Memory B cell (primary cell): ENCODE measurements at regions not wholly inside any gene's neighbourhood (a gene's known extent, or its start where the extent isn't known, plus 50 kb on each side); places are given as distances from the start of the nearest gene placed in this dataset.

Experiments
- ATAC-seq: fragments of 150-1000 bp; cut with Tn5 transposase; 2 replicates; pipeline ENCODE4 v1.10.0; 2021; ENCODE audit warnings: low read depth, mild to moderate bottlenecking, moderate library complexity
- DNase-seq, 2 donors: peaks; one replicate each; pipeline ENCODE4 v3.0.0; 2022; ENCODE audit warnings: low spot score in 2 of 2
- H3K27ac Mint-ChIP-seq: one replicate; pipeline ENCODE4 v1.8.0; 2022; ENCODE audit warnings: mild to moderate bottlenecking, moderate library complexity, mixed read lengths
- H3K27me3 Mint-ChIP-seq: one replicate; pipeline ENCODE4 v1.8.0; 2022; ENCODE audit warnings: mixed read lengths
- H3K36me3 Mint-ChIP-seq: one replicate; pipeline ENCODE4 v1.8.0; 2022; ENCODE audit warnings: mild to moderate bottlenecking, mixed read lengths
- H3K4me1 Mint-ChIP-seq: one replicate; pipeline ENCODE4 v1.8.0; 2022; ENCODE audit warnings: mixed read lengths
- H3K4me3 Mint-ChIP-seq: one replicate; pipeline ENCODE4 v1.8.0; 2022; ENCODE audit warnings: mild to moderate bottlenecking, moderate library complexity, mixed read lengths
- H3K9me3 Mint-ChIP-seq: one replicate; pipeline ENCODE4 v1.8.0; 2022; ENCODE audit warnings: mixed read lengths

DNA sequence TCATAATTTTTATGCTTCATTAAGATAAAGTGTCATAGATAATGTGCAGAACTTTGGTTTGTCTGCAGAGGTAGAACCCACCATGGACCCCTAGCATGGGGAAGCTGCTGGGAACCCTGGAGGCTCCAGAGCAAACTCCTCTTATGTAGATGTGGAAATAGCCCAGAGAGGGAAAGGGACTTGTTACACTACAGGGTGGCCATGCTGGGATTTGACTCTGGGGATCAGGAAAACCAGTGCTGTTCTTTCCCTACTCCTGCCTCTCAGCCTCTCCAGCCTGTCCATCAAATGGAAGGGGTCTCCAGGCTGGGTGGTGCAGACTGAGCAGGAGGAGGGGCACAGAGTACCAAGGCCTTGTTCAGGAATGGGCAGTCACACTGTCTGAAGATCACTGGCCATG, 54.2 kb downstream of the MSX1 start:
- H3K9me3 Mint-ChIP-seq = peaks cover 4% of the 10 kb centered on the region
- no peak for ATAC-seq
- no peak for DNase-seq
- no peak overlapping the region for H3K4me3 Mint-ChIP-seq
- no peaks in the 10 kb centered on the region for H3K4me1 Mint-ChIP-seq
- peaks cover 11% of the 10 kb centered on the region for H3K27me3 Mint-ChIP-seq
- H3K36me3 Mint-ChIP-seq = no peaks in the 10 kb centered on the region
- H3K27ac Mint-ChIP-seq = no peak overlapping the region

DNA sequence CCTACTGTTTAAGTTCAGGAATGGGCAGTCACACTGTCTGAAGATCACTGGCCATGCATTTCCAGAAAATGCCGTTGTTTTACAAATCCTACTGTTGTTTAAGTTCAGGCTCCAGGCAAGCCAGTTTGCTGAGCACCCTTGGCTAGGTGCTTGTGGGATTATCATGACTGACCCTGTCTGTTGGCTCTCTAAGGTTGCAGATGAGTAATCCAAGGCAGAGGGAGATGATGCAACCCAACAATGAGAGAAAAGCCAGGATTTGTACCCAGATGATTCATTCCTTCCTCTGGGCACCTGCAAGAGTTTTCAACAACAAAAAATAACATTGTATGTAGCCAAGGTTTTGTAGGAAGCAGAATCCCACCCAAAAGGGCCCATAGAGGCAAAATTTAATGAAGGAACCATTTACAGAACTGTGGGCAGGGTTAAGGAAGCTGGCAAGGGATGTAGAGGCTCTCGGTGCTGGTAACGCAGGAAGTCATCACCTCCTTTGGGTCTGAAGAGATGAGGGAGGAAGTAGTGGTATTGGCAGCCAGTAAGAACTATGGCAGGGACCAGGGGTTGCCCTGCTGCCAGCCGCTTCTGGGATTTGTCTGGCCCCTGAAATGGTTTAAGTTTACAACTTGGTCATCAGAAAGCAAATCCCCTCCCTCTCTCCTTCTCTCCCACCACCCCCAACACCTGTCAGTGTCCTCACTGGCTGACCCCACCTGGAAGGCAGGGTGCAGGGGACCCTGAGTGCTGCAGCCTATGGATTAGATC, 54.8 kb downstream of the MSX1 start:
- DNase-seq = no peak
- H3K9me3 Mint-ChIP-seq = peaks cover 4% of the 10 kb centered on the region
- peaks cover 11% of the 10 kb centered on the region for H3K27me3 Mint-ChIP-seq
- H3K36me3 Mint-ChIP-seq = no peaks in the 10 kb centered on the region
- H3K27ac Mint-ChIP-seq = no peak overlapping the region
- no peaks in the 10 kb centered on the region for H3K4me1 Mint-ChIP-seq
- ATAC-seq = no peak
- no peak overlapping the region for H3K4me3 Mint-ChIP-seq

DNA sequence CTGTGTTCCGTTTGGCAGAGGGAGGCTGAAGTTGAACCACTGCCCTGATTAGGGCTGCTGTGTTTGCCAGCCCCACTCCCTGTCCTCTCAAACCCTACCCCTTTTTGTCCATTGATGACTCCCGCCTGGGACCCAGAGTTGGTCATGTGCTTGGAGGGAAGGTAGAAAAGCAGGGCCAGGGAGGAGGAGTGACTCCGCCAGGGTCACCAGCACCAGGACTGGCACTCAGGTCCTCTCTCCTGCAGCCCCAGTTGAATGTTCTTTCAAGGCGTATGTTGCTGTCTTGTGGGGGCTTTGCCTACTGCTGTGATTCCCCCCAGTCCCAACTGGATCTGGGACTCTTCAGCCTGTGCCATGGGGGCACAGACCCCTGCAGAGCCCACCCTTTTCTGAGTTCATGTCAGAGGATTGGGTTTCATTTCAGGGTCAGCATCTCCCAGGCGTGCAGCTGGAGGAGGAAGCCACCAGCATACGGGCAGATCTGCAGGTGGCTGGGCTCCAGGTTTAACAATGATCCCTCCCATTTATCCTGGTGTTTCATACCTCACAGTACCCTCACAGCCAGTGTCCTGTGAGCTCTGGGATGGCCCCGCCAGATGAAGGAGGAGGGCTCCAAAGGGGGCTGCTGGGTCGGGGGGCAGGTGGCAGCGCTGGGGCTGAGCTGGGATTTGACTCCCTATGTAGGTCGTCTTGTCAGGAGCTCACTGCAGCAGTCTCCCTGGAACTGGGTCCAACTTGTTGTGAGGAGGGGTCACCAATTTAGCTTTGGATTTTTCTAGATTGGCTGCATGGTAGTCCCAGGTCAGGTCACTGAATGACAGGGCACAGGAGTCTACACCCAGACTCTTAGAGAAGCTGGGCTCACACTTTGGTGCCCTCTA, 55.7 kb downstream of the MSX1 start:
- Mint-ChIP-seq H3K36me3 (no peaks in the 10 kb centered on the region), H3K4me3 (no peak overlapping the region), H3K9me3 (peaks cover 4% of the 10 kb centered on the region), H3K27ac (no peak overlapping the region), H3K27me3 (peaks cover 11% of the 10 kb centered on the region), H3K4me1 (no peaks in the 10 kb centered on the region)
- ATAC-seq = no peak
- DNase-seq = no peak

DNA sequence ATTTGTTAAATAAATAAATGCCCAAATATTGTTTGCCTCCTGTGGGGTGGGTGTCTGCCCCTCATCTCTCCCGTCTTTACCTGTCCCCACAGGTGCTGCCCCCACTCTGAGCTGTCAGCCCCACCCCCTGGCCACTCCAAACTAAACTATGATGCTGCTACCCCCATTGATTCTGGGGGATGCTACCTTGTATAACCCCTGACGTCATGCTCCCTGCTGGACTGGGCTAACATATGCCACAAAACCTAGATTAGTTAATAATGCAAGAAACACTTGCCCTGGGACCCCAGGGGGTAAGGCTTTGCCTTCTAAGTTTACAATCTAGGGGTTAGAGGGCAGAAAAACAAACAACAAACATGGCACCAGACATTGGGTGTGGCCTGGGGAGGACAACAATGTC, 58.6 kb downstream of the MSX1 start:
- ATAC-seq = no peak
- peaks cover 15% of the 10 kb centered on the region for H3K27me3 Mint-ChIP-seq

DNA sequence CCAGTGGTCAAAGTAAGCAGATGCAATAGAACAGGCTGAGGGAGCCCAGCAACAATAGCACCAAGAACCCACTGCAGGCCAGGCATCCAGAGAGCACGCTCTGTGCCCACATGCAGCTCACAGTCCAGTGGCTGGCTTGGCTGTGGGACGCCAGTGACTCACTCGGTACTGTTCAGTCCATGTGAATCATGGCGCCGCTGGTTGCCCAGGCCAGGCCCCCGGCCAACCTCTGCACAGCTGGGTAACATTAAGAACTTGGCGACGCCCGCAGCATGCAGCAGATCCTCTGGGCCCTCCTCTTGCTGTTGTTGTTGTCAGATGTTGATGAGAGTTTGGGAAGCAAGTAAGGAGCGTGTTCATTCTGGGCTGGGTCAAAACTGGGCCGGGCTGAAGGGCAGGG, 60.5 kb downstream of the MSX1 start:
- no peak overlapping the region for H3K27ac Mint-ChIP-seq
- ATAC-seq = no peak
- H3K4me3 Mint-ChIP-seq = no peak overlapping the region
- peaks cover 20% of the 10 kb centered on the region for H3K27me3 Mint-ChIP-seq
- no peak for DNase-seq
- no peaks in the 10 kb centered on the region for H3K4me1 Mint-ChIP-seq
- H3K36me3 Mint-ChIP-seq = peaks cover under 1% of the 10 kb centered on the region
- H3K9me3 Mint-ChIP-seq = peaks cover 8% of the 10 kb centered on the region

More for the DNA sequence above, 58.6 kb downstream of the MSX1 start:
- peaks cover 4% of the 10 kb centered on the region for H3K9me3 Mint-ChIP-seq
- H3K27ac Mint-ChIP-seq = no peak overlapping the region
- no peaks in the 10 kb centered on the region for H3K36me3 Mint-ChIP-seq
- no peak for DNase-seq
- no peak overlapping the region for H3K4me3 Mint-ChIP-seq
- no peaks in the 10 kb centered on the region for H3K4me1 Mint-ChIP-seq

DNA sequence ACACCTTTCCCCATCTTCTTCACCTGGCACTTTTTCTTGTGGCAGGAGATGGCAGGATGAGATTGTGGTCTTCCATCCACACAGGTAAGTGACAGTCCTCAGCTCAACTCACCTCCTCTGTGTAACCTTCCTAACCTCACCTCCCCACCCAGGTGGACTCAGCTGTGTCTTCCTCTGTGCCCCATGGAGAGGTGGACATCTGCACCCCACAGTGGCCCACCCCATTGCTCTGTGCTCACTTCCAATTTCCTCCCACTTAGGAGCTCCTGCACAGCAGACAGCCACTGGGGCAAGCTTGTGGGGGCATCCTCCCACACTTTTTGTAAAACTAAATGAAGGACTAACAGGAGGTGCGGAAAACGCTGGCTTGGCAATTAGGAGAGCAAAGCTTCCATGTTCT, 61.6 kb downstream of the MSX1 start:
- H3K4me1 Mint-ChIP-seq = no peaks in the 10 kb centered on the region
- peaks cover 17% of the 10 kb centered on the region for H3K27me3 Mint-ChIP-seq
- DNase-seq (no peak), ATAC-seq (no peak)
- H3K9me3 Mint-ChIP-seq = peaks cover 8% of the 10 kb centered on the region
- no peak overlapping the region for H3K27ac Mint-ChIP-seq
- peaks cover 3% of the 10 kb centered on the region for H3K36me3 Mint-ChIP-seq
- H3K4me3 Mint-ChIP-seq = no peak overlapping the region

DNA sequence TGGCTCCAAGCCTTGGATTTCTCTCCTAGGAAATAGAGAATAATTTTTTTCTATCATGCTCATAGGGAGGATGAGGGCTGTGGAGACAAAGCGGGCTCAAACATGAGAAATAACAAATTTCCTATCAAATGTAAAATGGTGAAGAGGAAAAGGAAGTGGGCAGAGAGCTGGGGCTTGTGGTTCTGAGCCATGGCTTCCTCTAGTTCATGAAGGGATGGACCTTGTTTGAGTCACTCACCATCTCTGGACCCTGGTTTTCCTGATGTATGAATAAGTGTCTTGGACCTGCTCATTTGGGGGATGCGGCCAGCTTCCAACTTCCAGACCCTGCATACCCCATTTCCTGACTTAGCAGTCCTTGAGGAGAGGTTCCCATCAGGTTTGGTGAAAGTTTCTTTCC, 63.0 kb downstream of the MSX1 start:
- H3K4me3 Mint-ChIP-seq = no peak overlapping the region
- ATAC-seq (no peak), DNase-seq (no peak)
- no peak overlapping the region for H3K27ac Mint-ChIP-seq
- peaks cover 3% of the 10 kb centered on the region for H3K36me3 Mint-ChIP-seq
- peaks cover 15% of the 10 kb centered on the region for H3K27me3 Mint-ChIP-seq
- no peaks in the 10 kb centered on the region for H3K4me1 Mint-ChIP-seq
- H3K9me3 Mint-ChIP-seq = peaks cover 8% of the 10 kb centered on the region

DNA sequence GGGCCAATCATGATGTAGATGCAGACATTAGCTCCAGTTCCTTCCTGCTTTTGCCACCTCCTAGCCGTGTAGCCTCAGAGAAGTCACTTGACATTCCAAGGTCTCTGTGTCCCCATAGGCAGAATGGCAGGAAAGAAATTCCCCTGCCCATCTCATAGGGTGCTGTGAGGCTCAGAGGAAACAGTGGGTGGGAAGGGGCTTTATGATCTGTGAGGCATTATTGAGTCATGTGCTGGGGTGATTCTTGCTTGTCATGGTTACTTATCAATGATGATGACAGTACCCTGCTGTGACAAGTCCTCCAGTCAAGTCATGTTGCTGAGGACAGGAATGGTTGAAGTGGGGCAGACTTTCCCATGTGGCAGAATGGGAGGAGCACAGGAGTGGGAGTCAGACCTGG, 63.7 kb downstream of the MSX1 start:
- no peak for DNase-seq
- Mint-ChIP-seq H3K9me3 (peaks cover 5% of the 10 kb centered on the region), H3K27ac (no peak overlapping the region), H3K36me3 (peaks cover 3% of the 10 kb centered on the region), H3K27me3 (peaks cover 15% of the 10 kb centered on the region), H3K4me1 (no peaks in the 10 kb centered on the region), H3K4me3 (no peak overlapping the region)
- ATAC-seq = no peak

DNA sequence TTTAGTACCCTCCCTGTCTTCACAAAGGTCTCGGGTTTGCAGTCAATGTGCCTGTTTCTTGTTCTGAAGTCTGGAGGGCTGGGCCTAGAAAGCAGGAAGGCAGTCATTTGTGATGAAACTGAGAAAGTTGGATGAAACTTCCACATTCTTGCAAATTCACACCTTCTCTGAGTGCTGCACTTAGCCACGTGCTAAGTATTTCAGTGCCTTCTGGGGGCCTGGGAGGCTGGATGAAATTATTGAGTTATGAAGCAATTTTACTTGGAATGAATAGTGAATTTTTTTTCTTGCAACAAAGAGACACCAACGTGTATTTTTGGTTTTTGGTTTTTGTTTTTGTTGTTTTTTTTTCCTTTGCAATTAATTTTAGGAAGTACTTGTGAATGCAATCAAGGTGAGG, 71.2 kb downstream of the MSX1 start:
- Mint-ChIP-seq H3K4me1 (peaks cover 5% of the 10 kb centered on the region), H3K36me3 (no peaks in the 10 kb centered on the region), H3K4me3 (no peak overlapping the region), H3K9me3 (peaks cover 2% of the 10 kb centered on the region), H3K27ac (no peak overlapping the region), H3K27me3 (peaks cover 4% of the 10 kb centered on the region)
- ATAC-seq = no peak
- DNase-seq = no peak

DNA sequence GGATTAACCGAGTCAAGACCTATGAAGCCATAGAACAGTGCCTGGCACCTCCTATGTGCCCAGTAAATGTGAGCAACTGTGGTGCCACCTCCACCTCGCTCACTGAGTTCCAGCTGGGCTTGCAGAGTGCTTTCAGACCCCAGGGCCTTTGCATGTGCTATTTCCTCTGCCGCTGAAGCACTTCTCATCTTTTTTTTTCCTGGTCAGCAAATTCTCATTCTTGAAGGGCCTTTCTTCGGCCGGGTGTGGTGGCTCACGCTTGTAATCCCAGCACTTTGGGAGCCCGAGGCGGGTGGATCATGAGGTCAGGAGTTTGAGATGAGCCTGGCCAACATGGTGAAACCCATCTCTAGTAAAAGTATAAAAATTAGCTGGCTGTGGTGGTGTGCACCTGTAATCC, 76.5 kb downstream of the MSX1 start:
- ATAC-seq (no peak), DNase-seq (no peak)
- Mint-ChIP-seq H3K36me3 (no peaks in the 10 kb centered on the region), H3K27me3 (peaks cover 3% of the 10 kb centered on the region), H3K9me3 (no peaks in the 10 kb centered on the region), H3K27ac (no peak overlapping the region), H3K4me1 (peaks cover 2% of the 10 kb centered on the region), H3K4me3 (no peak overlapping the region)

DNA sequence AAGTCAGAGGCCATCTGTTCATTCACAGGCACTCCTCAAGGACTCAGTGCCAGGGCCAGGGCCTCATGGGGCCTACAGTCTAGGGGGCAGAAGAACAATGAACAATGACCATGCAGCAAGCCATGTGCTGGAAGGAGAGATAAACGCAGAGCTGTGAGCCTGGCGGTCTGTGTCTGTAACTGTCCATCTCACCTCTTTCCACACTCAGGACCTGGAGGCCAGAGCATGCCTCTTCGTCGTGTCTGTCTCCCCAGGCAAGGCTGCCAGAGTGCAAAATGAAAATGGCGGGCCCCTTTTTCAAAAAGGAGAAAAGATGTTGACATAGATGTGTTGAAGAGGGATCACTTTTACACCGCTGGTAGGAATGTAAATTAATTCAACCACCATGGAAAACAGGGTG, 78.5 kb downstream of the MSX1 start:
- DNase-seq (no peak), ATAC-seq (no peak)
- peaks cover 6% of the 10 kb centered on the region for H3K4me1 Mint-ChIP-seq
- peaks cover 3% of the 10 kb centered on the region for H3K27me3 Mint-ChIP-seq
- H3K4me3 Mint-ChIP-seq = no peak overlapping the region
- H3K27ac Mint-ChIP-seq = no peak overlapping the region
- H3K9me3 Mint-ChIP-seq = no peaks in the 10 kb centered on the region
- H3K36me3 Mint-ChIP-seq = no peaks in the 10 kb centered on the region

DNA sequence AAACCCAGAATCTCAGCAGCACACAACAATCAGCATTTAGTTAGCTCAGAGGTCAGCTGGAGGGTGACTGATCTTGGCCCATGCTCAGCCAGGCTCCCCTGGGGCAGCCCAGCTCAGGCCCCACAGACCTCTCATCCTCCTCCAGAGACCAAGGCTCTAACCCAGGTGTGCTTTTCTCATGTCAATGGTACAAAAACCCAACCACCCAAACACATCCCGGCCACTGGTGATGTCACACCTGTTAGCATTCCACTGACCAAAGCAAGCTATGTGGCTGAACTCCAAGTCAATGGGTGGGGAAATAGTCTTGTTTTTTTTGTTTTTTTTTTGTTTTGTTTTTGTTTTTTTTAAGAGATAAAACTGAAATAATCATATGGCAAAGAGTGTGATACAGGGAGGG, 77.5 kb downstream of the CYTL1 start:
- Mint-ChIP-seq H3K4me3 (no peak overlapping the region), H3K4me1 (peaks cover 17% of the 10 kb centered on the region), H3K9me3 (no peaks in the 10 kb centered on the region), H3K27ac (no peak overlapping the region), H3K27me3 (peaks cover 2% of the 10 kb centered on the region), H3K36me3 (peaks cover 2% of the 10 kb centered on the region)
- DNase-seq (no peak), ATAC-seq (no peak)

DNA sequence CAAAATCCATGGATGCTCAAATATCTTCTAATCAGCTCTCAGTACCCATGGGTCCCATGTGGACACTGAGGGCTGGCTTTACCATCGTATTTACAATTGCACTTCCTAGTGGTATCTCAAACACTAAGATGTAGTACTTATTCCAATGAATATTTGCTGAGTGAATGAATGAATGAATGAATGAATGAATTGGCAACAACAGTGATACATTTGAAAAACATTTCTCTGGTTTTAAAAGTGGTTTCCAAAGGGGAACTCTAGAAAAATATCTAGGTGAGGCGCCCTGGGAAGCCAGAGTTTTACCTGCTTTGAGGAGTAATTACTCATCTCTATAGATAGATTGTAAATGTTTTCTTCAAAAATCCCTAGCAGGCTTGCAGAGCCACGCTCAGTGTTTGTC, 76.6 kb downstream of the CYTL1 start:
- DNase-seq (no peak), ATAC-seq (no peak)
- Mint-ChIP-seq H3K27me3 (peaks cover 2% of the 10 kb centered on the region), H3K9me3 (no peaks in the 10 kb centered on the region), H3K36me3 (peaks cover 2% of the 10 kb centered on the region), H3K27ac (peak overlapping the region; percentile 93), H3K4me1 (peaks cover 17% of the 10 kb centered on the region), H3K4me3 (no peak overlapping the region)

DNA sequence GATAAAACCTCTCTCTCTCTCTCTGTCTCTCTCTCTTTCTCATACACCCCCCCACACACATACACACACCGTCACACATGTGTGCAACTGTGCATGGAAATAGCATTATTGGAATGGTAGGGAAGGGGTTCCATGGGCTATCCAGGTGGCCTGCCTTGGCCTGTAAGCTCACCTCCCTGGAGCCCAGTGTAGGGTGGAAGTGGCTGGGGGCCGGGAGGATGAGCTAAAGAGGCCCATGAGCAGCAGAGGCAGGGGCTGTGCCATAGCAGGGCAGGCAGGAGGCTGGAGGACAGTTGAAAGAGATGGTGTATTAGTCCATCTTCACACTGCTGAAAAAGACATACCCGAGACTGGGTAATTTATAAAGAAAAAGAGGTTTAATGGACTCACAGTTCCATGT, 74.2 kb downstream of the CYTL1 start:
- DNase-seq (no peak), ATAC-seq (no peak)
- H3K36me3 Mint-ChIP-seq = peaks cover 2% of the 10 kb centered on the region
- no peaks in the 10 kb centered on the region for H3K9me3 Mint-ChIP-seq
- peaks cover 2% of the 10 kb centered on the region for H3K27me3 Mint-ChIP-seq
- peak overlapping the region; percentile 64 for H3K27ac Mint-ChIP-seq
- H3K4me3 Mint-ChIP-seq = no peak overlapping the region
- H3K4me1 Mint-ChIP-seq = peaks cover 16% of the 10 kb centered on the region
